GM18502 (cell line): ENCODE measurements at regions not wholly inside any gene's neighbourhood (a gene's known extent, or its start where the extent isn't known, plus 50 kb on each side); places are given as distances from the start of the nearest gene placed in this dataset.
"Not testable (repeated sequence)": the region's sequence is repeated elsewhere in the genome, so short reads cannot be mapped to it uniquely, and the experiment has no call there.

Experiments
- ATAC-seq: cut with Tn5 transposase; IDR thresholded peaks from one replicate; pipeline ENCODE4 v1.9.1; 2021; ENCODE audit warnings: mild to moderate bottlenecking; ENCODE audit not compliant: unreplicated experiment, poor library complexity

- no peak for ATAC-seq
These were observed 135.3 kb downstream of the ZNF467 start for GRCh38 chr7:149637911-149638565.

DNA sequence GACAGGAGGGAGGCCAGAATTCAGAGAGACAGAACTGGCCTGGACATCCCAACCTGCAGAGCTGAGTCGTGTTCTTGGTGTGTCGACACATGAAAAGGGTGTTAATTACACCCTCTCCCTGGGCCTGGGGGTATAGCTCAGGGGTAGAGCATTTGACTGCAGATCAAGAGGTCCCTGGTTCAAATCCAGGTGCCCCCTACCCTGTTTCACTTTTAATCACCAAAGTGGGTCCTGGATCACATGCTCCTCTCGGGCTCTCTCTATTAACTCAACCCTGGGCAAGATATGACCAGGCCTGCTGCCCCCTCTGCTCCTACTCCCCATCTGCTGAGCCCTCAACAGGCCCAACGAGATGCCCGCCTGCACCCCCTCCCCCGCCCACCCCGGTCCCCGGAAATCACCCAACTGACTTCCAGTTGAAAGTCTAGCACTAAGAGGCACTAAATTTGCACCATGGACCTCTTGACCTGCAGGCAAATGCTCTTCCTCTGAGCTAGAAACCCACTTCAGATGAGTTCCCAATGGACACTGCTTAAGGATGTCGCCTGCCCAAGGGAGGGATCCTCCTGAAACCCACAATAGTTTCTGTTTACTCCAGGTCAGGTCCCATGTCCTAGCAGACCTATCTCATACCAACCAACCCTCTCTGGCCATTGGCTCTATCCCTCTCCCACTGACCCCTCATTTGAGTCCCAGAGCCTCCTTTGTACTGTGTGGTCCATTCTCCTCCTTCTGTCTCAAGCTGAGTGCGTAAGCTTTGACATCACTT is 137.6 kb downstream of the ZNF467 start:
- peak; percentile 63 for ATAC-seq

- no peak for ATAC-seq
These were observed 136.7 kb upstream of the ZNF746 start for GRCh38 chr7:149633976-149634945.

- not testable (repeated sequence) for ATAC-seq
These were observed 130.9 kb upstream of the ZNF746 start for GRCh38 chr7:149628361-149629149.

DNA sequence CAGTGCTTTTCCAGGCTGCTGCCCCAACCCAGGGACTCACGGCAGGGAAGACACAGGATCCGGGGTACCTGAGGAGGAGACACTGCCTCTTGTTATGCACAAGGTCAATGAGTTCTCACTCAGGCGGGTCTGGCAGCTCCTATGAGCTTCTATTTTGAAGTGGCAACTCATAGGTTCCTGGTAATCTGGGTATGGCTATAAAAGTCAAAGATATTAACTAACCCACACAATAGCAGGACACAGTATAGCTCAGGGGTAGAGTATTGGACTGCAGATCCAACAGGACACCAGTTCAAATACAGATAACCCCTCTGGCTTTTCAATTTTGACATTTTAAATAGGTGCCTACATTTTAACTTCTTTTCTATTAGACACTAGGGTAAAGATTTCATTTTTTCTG is 130.3 kb upstream of the ZNF746 start:
- no peak for ATAC-seq

DNA sequence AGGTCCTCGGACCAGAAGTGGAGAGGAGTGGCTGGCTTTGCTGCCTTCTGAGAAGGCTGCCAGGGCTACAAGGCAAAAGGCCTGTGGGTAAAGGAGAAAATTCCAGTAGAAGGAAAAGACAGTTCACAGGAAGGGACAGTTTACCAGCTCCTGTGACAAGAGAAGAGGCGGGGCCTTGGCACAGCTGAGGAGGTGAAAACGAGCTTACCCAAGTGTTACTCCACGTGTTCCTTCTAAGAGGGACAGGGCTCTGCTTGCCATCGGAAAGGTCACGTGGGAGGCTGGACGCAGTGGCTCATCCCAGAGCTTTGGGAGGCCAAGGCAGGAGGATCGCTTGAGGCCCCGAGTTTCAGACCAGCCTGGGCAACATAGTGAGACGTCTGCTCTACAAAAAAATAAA is 129.4 kb upstream of the ZNF746 start:
- ATAC-seq = no peak

DNA sequence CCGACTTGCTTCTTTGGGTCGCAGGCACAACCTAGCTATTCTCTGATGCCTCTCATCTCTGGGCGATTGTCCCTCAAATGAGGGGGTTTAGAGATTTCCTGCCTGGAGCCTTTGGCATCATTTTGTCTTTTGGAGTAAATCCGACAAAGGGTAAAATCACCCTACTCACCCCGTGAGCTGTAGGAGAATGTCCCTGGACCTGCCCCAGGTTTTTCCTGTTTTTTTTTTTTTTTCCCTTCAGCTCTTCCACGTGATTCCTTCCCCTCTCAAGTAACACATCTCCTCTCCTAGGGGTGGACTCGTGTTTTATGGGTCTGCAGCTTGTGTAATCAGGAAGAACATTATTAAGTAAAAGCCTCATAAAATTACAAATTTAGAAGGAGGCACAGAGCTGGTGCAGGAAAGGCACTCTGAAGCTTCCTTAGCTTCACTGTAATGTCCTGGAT is 128.4 kb upstream of the ZNF746 start:
- no peak for ATAC-seq

DNA sequence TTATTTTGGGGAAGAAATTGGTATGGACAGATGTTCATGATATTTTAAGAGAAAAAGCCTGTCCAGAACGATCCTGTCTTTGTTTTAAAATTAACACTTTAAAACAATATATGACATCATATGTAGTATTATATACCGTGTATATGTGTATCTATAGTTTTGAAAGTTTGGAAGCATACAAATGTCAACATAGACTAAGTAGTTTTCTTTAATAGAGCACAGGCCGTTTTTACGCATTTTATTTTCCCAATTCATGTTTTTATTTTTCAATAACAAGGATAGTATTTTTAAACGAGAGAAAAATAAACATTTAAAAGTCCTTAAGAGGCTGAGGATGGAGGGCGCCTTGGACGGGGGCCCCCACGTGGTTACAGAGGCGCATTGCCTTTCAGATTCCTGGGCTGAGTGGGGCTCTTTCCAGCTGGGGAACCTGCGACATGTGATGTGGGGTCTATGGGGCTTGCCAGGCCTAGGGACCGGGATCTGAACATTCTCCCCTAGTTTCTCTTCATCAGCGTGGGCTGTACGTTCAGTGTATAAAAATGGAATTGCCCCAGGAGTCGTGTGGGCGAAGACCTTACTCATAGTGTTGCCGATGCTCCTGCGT is 127.8 kb upstream of the ZNF746 start:
- ATAC-seq = peak; percentile 29

- peak; percentile 92 for ATAC-seq
These were observed 127.1 kb upstream of the ZNF746 start for GRCh38 chr7:149624419-149625339.

DNA sequence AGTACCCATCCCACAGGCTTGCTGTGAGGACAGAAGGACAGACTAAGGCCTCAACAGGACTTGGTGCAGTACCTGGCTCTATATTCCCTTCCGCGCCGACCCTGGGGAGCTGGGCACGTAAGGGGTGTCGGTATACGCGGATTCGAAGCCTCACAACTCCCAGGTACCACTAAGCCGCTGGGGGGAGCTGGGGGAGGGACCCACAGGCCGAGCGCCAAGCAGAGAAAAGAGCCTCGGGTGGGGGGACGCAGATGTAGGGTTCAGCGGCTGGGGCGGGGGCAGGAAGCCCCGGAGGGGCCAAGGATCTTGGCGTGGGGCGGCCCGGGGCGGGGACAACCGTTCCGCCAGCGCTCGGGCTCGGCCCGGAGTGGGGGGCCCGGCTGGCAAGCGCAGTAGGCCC is 126.4 kb upstream of the ZNF746 start:
- peak; percentile 18 for ATAC-seq

GRCh38 chr7:149623262-149623997 is 125.8 kb upstream of the ZNF746 start:
- ATAC-seq = not testable (repeated sequence)

- ATAC-seq = no peak
These were observed 125.0 kb upstream of the ZNF746 start for GRCh38 chr7:149622444-149623210.

DNA sequence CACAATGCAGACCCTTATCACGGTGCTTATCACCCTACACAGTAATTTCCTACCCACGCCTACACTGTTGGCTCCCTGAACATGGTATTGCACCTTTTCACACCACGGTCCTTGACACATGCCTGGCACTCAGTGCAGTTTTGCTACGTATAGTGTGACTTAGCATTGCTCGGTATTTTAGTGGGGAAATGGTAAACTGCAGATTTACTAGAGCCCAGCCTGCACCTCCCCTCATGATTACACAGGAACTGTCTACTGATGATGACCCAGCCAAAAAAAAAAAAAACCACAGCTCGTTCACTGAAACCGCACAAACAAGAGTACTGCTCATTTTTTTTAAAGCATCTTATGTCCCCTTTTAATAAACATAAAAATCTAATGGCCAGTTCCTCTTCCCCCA is 124.2 kb upstream of the ZNF746 start:
- no peak for ATAC-seq

DNA sequence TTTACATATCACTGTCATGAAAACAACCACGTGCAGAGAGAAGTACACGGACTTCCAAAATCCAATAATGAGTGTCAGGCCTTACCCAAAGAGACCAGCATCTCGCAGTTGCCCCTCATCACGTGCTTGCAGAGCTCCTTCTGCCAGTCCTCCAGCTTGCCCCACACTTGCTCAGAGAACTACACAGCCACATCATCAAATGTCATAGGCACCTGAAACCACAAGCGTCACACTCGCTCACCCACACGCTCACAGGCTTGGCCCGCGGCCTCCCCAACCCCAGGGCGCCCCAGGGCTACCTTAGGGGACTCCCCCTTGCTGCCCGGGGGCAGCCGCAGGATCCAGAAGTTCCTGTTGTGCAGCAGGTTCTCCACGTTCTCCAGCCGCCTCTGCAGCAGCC is 123.4 kb upstream of the ZNF746 start:
- ATAC-seq = peak; percentile 46

GRCh38 chr7:149616898-149617297 is 119.3 kb upstream of the ZNF746 start:
- no peak for ATAC-seq

DNA sequence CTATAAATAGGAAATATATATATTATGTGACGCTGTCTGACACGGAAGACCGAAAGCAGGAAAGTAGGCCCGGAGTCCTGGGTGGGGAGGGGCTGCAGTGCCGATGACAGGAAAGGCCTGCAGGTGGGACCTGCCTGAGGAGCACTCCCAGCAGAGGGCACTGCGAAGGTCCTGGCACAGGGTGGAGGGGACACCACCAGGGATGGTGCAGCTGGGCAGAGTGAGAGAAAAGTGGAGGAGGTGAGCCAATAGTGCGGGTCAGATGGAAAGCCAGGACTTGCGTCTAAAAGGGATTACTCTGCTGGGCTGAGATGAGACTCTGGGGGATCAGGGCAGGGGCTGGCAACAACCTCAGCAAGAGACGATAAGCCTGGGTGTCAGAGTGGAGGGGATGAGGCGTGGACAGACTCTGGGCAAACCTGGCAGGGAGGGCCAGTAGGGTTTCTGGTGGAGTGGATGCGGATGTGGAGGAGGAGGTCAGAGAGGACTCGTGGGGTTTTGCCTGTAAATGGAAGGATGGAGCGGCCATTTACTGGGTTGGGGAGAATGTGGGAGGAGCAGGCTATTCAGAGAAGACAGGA is 118.2 kb upstream of the ZNF746 start:
- ATAC-seq = no peak
